ENCODE measurements at regions not wholly inside any gene's neighbourhood (a gene's known extent, or its start where the extent isn't known, plus 50 kb on each side); places are given as distances from the start of the nearest gene placed in this dataset.

DNA sequence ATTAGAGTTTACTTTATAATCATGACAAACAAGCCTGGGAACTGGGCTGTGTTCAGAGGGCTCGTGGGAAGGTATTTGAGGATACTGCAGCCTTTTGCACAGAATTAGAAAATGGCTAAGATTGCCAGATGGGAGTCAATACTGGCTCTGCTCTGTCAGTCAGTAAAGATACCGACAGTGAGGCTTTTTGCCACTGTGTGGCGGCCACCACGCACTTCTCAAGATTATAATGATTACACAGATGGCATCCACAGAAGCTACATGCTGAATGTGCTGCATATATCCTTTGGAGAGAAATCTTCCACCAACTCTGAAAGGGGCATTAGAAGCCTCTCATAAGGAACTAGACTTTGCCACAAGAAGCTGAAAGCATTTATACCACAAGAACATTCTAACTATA is 213.4 kb upstream of the PTBP2 start:
- Histone ChIP-seq H3K9me3 (ENCODE audit: low read length) (no peaks in the 10 kb centered on the region), H3K36me3 (ENCODE audit: insufficient read depth, low read length) (no peaks in the 10 kb centered on the region), H3K27me3 (ENCODE audit: insufficient read depth, low read length, poor library complexity, severe bottlenecking) (no peaks in the 10 kb centered on the region), H3K4me3 (ENCODE audit: low read length) (no peak overlapping the region), H3K4me1 (ENCODE audit: insufficient read depth, low read length) (no peaks in the 10 kb centered on the region), H3K27ac (ENCODE audit: low read depth, low read length) (no peak overlapping the region)
- POLR2A ChIA-PET: no interaction called here
- H3K27ac Mint-ChIP-seq: no peak overlapping the region
- DNase-seq: no peak
- H3K4me3 Mint-ChIP-seq: no peak overlapping the region
- H3K9me3 Mint-ChIP-seq: peaks cover 0 to 4% (median 0%) of the 10 kb centered on the region in 5 donors
- no peaks in the 10 kb centered on the region for H3K36me3 Mint-ChIP-seq
- CTCF ChIA-PET: no interaction called here
- no peaks in the 10 kb centered on the region for H3K4me1 Mint-ChIP-seq
- peaks cover 0 to 6% of the 10 kb centered on the region in 2 donors for H3K27me3 Mint-ChIP-seq

DNA sequence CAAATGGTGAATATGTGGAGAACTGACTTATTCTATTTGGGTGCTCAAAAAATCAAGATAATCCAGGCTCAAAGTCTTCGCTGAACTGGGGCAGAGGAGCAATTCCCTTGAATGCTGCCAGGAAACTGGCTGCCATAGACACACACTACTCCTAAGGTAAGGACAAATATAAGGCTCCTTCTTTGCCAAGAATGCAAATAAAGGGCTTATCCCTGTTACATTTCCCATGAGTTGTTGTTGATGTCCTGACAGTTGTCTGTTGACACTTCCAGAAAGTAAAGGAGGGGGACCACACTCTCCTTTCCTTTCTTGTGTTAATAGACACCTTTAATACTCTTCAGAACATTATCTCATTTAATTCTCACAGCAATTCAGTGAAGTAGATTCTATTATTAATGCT is 212.2 kb upstream of the PTBP2 start:
- no peaks in the 10 kb centered on the region for H3K36me3 ChIP-seq (ENCODE audit: insufficient read depth, low read length)
- no peak overlapping the region for H3K27ac ChIP-seq (ENCODE audit: low read depth, low read length)
- no peak overlapping the region for H3K4me3 ChIP-seq (ENCODE audit: low read length)
- ChIA-PET POLR2A (no interaction called here), CTCF (no interaction called here)
- no peaks in the 10 kb centered on the region for H3K27me3 ChIP-seq (ENCODE audit: insufficient read depth, low read length, poor library complexity, severe bottlenecking)
- Mint-ChIP-seq H3K4me3 (no peak overlapping the region), H3K36me3 (no peaks in the 10 kb centered on the region), H3K27ac (no peak overlapping the region), H3K4me1 (no peaks in the 10 kb centered on the region), H3K9me3 (peaks cover 0 to 4% (median 0%) of the 10 kb centered on the region in 5 donors), H3K27me3 (peaks cover 0 to 6% of the 10 kb centered on the region in 2 donors)
- DNase-seq: no peak
- H3K4me1 ChIP-seq (ENCODE audit: insufficient read depth, low read length): no peaks in the 10 kb centered on the region
- no peaks in the 10 kb centered on the region for H3K9me3 ChIP-seq (ENCODE audit: low read length)

DNA sequence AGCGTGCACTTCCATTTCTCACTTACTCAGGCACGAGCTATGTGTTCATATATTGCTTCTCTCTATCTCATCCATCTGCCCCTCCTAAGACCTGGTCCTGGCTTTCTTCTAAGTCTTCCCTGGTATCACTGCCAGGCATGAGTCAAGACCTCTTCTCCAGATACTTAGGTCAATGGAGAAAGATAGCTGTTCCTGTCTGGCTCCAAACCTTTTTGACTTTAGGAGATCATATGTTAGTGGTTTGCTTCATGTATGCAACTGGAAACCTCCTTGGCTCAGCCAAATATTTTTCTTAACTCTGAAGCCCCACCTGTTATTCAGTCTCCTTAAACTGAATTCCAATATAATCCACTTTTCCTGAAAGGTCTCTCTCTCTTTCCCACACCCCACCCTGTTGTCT is 211.6 kb upstream of the PTBP2 start:
- H3K27ac ChIP-seq (ENCODE audit: low read depth, low read length): no peak overlapping the region
- Mint-ChIP-seq H3K9me3 (peaks cover 0 to 4% (median 0%) of the 10 kb centered on the region in 5 donors), H3K27ac (no peak overlapping the region), H3K4me1 (no peaks in the 10 kb centered on the region), H3K27me3 (peaks cover 0 to 6% of the 10 kb centered on the region in 2 donors), H3K36me3 (no peaks in the 10 kb centered on the region), H3K4me3 (no peak overlapping the region)
- no peak overlapping the region for H3K4me3 ChIP-seq (ENCODE audit: low read length)
- no peaks in the 10 kb centered on the region for H3K36me3 ChIP-seq (ENCODE audit: insufficient read depth, low read length)
- no peaks in the 10 kb centered on the region for H3K4me1 ChIP-seq (ENCODE audit: insufficient read depth, low read length)
- no peaks in the 10 kb centered on the region for H3K27me3 ChIP-seq (ENCODE audit: insufficient read depth, low read length, poor library complexity, severe bottlenecking)
- ChIA-PET CTCF (no interaction called here), POLR2A (no interaction called here)
- H3K9me3 ChIP-seq (ENCODE audit: low read length): no peaks in the 10 kb centered on the region
- no peak for DNase-seq

DNA sequence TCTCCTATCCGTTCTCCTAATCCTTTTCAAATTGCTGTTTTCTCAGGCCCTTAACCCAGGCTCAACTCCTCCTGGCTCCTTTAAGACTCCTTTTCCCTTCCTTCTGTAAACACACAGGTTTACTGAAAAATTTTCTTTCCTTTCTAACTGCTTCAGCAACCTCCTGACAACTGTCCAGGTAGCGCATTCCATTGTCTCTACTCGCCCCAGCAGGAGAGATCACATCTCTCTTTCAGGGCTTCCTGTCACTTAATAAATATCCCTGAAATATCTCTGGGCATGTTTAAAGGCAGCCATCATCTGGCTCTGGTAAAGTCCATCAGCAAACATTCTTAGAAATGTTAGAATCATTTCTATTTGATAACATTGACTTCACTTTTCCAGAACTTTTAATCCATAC is 211.2 kb upstream of the PTBP2 start:
- H3K9me3 Mint-ChIP-seq: peaks cover 0 to 4% (median 0%) of the 10 kb centered on the region in 5 donors
- H3K27me3 ChIP-seq (ENCODE audit: insufficient read depth, low read length, poor library complexity, severe bottlenecking): no peaks in the 10 kb centered on the region
- H3K27ac Mint-ChIP-seq: no peak overlapping the region
- no peak overlapping the region for H3K4me3 ChIP-seq (ENCODE audit: low read length)
- H3K27me3 Mint-ChIP-seq: peaks cover 0 to 6% of the 10 kb centered on the region in 2 donors
- no peak overlapping the region for H3K27ac ChIP-seq (ENCODE audit: low read depth, low read length)
- H3K4me1 Mint-ChIP-seq: no peaks in the 10 kb centered on the region
- no peaks in the 10 kb centered on the region for H3K9me3 ChIP-seq (ENCODE audit: low read length)
- DNase-seq: no peak
- no peak overlapping the region for H3K4me3 Mint-ChIP-seq
- ChIA-PET CTCF (no interaction called here), POLR2A (no interaction called here)
- H3K36me3 ChIP-seq (ENCODE audit: insufficient read depth, low read length): no peaks in the 10 kb centered on the region
- no peaks in the 10 kb centered on the region for H3K36me3 Mint-ChIP-seq
- H3K4me1 ChIP-seq (ENCODE audit: insufficient read depth, low read length): no peaks in the 10 kb centered on the region

DNA sequence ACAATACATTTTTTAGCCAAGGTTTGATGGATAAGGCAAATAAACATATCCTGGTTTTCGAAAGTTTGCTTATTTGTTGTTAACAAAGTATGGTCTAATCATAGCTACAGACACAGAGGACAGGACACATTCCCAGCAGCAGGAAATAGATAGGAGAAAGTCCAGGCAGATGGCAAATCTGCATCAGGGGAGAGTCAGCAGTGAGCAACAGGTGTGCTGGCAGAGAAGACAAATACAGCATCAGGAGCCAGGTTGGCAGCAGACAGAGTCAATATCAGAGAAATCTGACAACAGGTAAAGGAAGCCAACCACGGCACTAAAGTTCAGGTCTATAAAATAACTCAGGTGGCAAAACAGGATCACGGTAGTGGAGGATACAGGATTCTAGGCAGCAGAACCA is 210.7 kb upstream of the PTBP2 start:
- DNase-seq: no peak
- H3K36me3 Mint-ChIP-seq: no peaks in the 10 kb centered on the region
- no peaks in the 10 kb centered on the region for H3K27me3 ChIP-seq (ENCODE audit: insufficient read depth, low read length, poor library complexity, severe bottlenecking)
- no peak overlapping the region for H3K27ac Mint-ChIP-seq
- no peak overlapping the region for H3K4me3 ChIP-seq (ENCODE audit: low read length)
- H3K36me3 ChIP-seq (ENCODE audit: insufficient read depth, low read length): no peaks in the 10 kb centered on the region
- no peak overlapping the region for H3K4me3 Mint-ChIP-seq
- H3K27ac ChIP-seq (ENCODE audit: low read depth, low read length): no peak overlapping the region
- POLR2A ChIA-PET: no interaction called here
- CTCF ChIA-PET: no interaction called here
- peaks cover 0 to 6% of the 10 kb centered on the region in 2 donors for H3K27me3 Mint-ChIP-seq
- peaks cover 0 to 4% (median 0%) of the 10 kb centered on the region in 5 donors for H3K9me3 Mint-ChIP-seq
- H3K4me1 Mint-ChIP-seq: no peaks in the 10 kb centered on the region
- H3K9me3 ChIP-seq (ENCODE audit: low read length): no peaks in the 10 kb centered on the region
- no peaks in the 10 kb centered on the region for H3K4me1 ChIP-seq (ENCODE audit: insufficient read depth, low read length)

DNA sequence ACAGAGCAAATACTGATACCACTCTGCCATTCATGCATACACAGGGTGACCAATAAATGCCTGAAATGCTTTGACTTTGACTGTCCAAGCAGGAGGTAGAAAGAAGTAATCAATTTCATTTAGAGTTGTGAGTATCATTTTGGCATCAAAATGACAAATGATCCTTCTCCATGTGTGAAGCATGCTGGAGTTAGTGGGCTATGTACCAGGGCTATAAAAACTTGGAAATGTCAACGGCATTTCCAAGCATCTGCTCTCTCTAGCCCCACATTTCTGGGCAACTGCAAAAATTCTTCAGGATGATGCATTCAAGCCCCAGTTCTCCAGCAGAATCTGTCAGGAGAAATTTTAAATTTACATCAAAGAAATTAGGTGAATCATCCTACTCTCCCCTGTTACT is 208.4 kb upstream of the PTBP2 start:
- Histone ChIP-seq H3K27ac (ENCODE audit: low read depth, low read length) (no peak overlapping the region), H3K36me3 (ENCODE audit: insufficient read depth, low read length) (no peaks in the 10 kb centered on the region), H3K9me3 (ENCODE audit: low read length) (no peaks in the 10 kb centered on the region), H3K4me3 (ENCODE audit: low read length) (no peak overlapping the region), H3K27me3 (ENCODE audit: insufficient read depth, low read length, poor library complexity, severe bottlenecking) (no peaks in the 10 kb centered on the region), H3K4me1 (ENCODE audit: insufficient read depth, low read length) (no peaks in the 10 kb centered on the region)
- CTCF ChIA-PET: no interaction called here
- POLR2A ChIA-PET: no interaction called here
- H3K4me1 Mint-ChIP-seq: no peaks in the 10 kb centered on the region
- H3K27ac Mint-ChIP-seq: no peak overlapping the region
- no peaks in the 10 kb centered on the region for H3K9me3 Mint-ChIP-seq
- H3K36me3 Mint-ChIP-seq: no peaks in the 10 kb centered on the region
- H3K4me3 Mint-ChIP-seq: no peak overlapping the region
- peaks cover 0 to 4% of the 10 kb centered on the region in 2 donors for H3K27me3 Mint-ChIP-seq
- DNase-seq: no peak

DNA sequence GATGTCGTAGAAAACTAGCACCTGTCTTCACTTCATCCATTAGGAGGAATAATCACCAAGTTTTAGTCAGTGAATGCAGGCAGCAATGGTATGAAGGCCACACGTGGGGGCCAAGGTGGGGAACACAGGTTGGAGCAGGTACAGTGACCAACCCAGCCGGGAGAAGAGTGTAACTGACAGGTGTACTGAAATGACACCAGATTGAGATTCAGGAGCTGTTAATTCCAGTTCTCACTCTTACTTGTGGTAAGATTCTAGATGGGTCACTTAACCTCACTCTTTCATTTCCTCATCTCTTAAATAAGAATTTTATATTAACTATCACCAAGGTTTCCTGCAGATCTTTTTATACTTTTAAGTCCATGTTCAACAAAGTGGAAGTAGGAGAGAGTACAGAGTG is 206.2 kb upstream of the PTBP2 start:
- Histone ChIP-seq H3K9me3 (ENCODE audit: low read length) (no peaks in the 10 kb centered on the region), H3K36me3 (ENCODE audit: insufficient read depth, low read length) (no peaks in the 10 kb centered on the region), H3K4me3 (ENCODE audit: low read length) (no peak overlapping the region), H3K4me1 (ENCODE audit: insufficient read depth, low read length) (no peaks in the 10 kb centered on the region), H3K27me3 (ENCODE audit: insufficient read depth, low read length, poor library complexity, severe bottlenecking) (no peaks in the 10 kb centered on the region), H3K27ac (ENCODE audit: low read depth, low read length) (no peak overlapping the region)
- H3K4me3 Mint-ChIP-seq: no peak overlapping the region
- no peaks in the 10 kb centered on the region for H3K27me3 Mint-ChIP-seq
- no peak for DNase-seq
- H3K4me1 Mint-ChIP-seq: no peaks in the 10 kb centered on the region
- no peak overlapping the region for H3K27ac Mint-ChIP-seq
- CTCF ChIA-PET: no interaction called here
- H3K9me3 Mint-ChIP-seq: no peaks in the 10 kb centered on the region
- no peaks in the 10 kb centered on the region for H3K36me3 Mint-ChIP-seq
- POLR2A ChIA-PET: no interaction called here

DNA sequence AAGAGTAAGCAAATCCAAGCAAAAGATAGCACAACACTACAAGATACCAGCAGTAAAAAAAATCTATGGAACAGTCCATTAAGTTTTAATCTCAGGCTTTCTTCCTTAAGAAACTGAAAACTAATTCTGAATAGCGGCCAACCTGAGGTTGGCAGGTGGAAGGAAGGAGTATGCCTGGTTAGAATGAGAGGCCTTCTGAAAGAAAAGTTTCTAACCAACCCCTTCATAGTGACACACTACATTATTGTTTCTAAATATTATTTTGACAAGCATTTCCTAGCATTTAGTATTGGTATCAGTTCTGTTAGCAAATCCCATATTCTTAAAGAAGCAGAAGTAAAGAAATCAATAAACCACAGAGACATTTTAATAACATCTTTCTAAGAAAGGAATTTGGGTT is 205.7 kb upstream of the PTBP2 start:
- Mint-ChIP-seq H3K4me3 (no peak overlapping the region), H3K27me3 (no peaks in the 10 kb centered on the region)

DNA sequence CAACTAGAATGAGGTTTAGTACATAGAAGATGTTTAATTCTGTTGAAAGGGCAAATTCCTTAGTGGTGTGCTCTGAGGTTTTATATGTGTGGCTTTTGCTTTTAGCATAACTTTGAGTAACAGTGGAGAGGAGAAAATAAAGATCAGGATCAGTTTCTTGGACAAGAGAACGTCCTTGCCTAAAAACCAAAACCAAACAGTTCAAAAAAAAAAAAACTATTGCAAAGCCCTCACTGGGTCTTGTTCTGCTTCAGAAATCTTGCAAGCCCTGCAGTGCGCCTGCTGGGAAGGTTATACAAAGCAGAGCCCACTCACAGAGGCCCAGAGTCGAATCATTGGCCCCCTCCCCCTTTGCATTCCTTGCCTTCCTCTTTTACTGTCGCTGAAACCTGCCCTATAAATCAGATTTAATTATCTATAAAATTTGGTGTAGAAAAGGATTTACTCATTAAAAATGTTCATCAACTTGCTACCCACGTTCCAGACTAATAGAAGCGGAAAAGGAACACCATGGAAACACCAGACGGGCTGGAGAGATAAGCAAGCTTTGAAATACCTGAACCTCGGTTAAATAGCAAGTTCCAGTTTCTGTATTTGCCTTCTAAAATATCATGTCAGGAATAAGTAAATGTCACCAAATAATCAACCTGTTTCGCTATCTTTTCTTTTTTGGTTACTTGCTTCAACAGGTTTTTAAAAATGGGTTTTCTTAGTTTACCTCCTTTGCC is 201.6 kb upstream of the PTBP2 start:
- Histone ChIP-seq H3K9me3 (ENCODE audit: low read length) (no peaks in the 10 kb centered on the region), H3K27me3 (ENCODE audit: insufficient read depth, low read length, poor library complexity, severe bottlenecking) (no peaks in the 10 kb centered on the region), H3K4me3 (ENCODE audit: low read length) (no peak overlapping the region), H3K4me1 (ENCODE audit: insufficient read depth, low read length) (no peaks in the 10 kb centered on the region), H3K36me3 (ENCODE audit: insufficient read depth, low read length) (no peaks in the 10 kb centered on the region), H3K27ac (ENCODE audit: low read depth, low read length) (no peak overlapping the region)
- Mint-ChIP-seq H3K27me3 (no peaks in the 10 kb centered on the region), H3K27ac (no peak overlapping the region), H3K4me3 (no peak overlapping the region), H3K9me3 (peaks cover 0 to 2% (median 0%) of the 10 kb centered on the region in 5 donors), H3K36me3 (no peaks in the 10 kb centered on the region), H3K4me1 (no peaks in the 10 kb centered on the region)
- POLR2A ChIA-PET: no interaction called here
- no peak for DNase-seq
- CTCF ChIA-PET: no interaction called here

More for the DNA sequence above, 205.7 kb upstream of the PTBP2 start:
- no peak for DNase-seq
- Mint-ChIP-seq H3K36me3 (no peaks in the 10 kb centered on the region), H3K4me1 (no peaks in the 10 kb centered on the region), H3K27ac (no peak overlapping the region), H3K9me3 (no peaks in the 10 kb centered on the region)
- no peak overlapping the region for H3K4me3 ChIP-seq (ENCODE audit: low read length)
- CTCF ChIA-PET: no interaction called here
- no peaks in the 10 kb centered on the region for H3K4me1 ChIP-seq (ENCODE audit: insufficient read depth, low read length)
- POLR2A ChIA-PET: no interaction called here
- no peaks in the 10 kb centered on the region for H3K36me3 ChIP-seq (ENCODE audit: insufficient read depth, low read length)
- no peaks in the 10 kb centered on the region for H3K27me3 ChIP-seq (ENCODE audit: insufficient read depth, low read length, poor library complexity, severe bottlenecking)
- no peaks in the 10 kb centered on the region for H3K9me3 ChIP-seq (ENCODE audit: low read length)
- no peak overlapping the region for H3K27ac ChIP-seq (ENCODE audit: low read depth, low read length)

All from CD8-positive, alpha-beta memory T cell (primary cell).